ENCODE measurements at regions not wholly inside any gene's neighbourhood (a gene's known extent, or its start where the extent isn't known, plus 50 kb on each side); places are given as distances from the start of the nearest gene placed in this dataset.

- no peak for TF ChIP-seq ATF3 (CRISPR knock-in tag; conservative IDR thresholded peaks at IDR 0.05)
Measured at GRCh38 chr3:75042941-75043340, 428.5 kb upstream of the CNTN3 start (continued).

GRCh38 chr3:75048650-75049049 is 434.2 kb upstream of the CNTN3 start:
- peaks cover 25% of the 10 kb centered on the region for H3K9me3 Mint-ChIP-seq
- H3K27ac Mint-ChIP-seq = no peak overlapping the region; the same call in 1 of the 2 replicates
- ATAC-seq = no peak
- H3K36me3 Mint-ChIP-seq = no peaks in the 10 kb centered on the region; the same call in none of the 2 replicates
- peaks cover 13% of the 10 kb centered on the region for H3K4me1 Mint-ChIP-seq
- no peak for DNase-seq (ENCODE audit: low spot score)
- no peaks in the 10 kb centered on the region for H3K27me3 Mint-ChIP-seq (ENCODE audit: low read depth)
- ChIA-PET CTCF (no interaction called here), POLR2A (no interaction called here)
- H3K4me3 Mint-ChIP-seq = no peak overlapping the region
- TF ChIP-seq FOXJ3 (CRISPR knock-in tag; IDR thresholded peaks at IDR 0.05; ENCODE audit: borderline replicate concordance) (no peak), KAT7 (CRISPR knock-in tag; IDR thresholded peaks at IDR 0.05; ENCODE audit: borderline replicate concordance) (no peak)

- no peak overlapping the region for H3K27ac Mint-ChIP-seq
- POLR2A ChIA-PET = no interaction called here
- peaks cover 25% of the 10 kb centered on the region for H3K9me3 Mint-ChIP-seq
- H3K4me3 Mint-ChIP-seq = no peak overlapping the region
- no peak for ATAC-seq
- H3K36me3 Mint-ChIP-seq = no peaks in the 10 kb centered on the region; the same call in none of the 2 replicates
- peaks cover 13% of the 10 kb centered on the region for H3K4me1 Mint-ChIP-seq
- CTCF ChIA-PET = no interaction called here
- no peak for DNase-seq (ENCODE audit: low spot score)
- H3K27me3 Mint-ChIP-seq (ENCODE audit: low read depth) = no peaks in the 10 kb centered on the region
- TF ChIP-seq GTF2I (CRISPR knock-in tag; conservative IDR thresholded peaks at IDR 0.05) (no peak), ZNF671 (CRISPR knock-in tag; IDR thresholded peaks at IDR 0.05) (no peak), MXD4 (CRISPR knock-in tag; IDR thresholded peaks at IDR 0.05; ENCODE audit: borderline replicate concordance) (no peak), ATF3 (CRISPR knock-in tag; conservative IDR thresholded peaks at IDR 0.05) (no peak), NR2C2 (CRISPR knock-in tag; IDR thresholded peaks at IDR 0.05) (no peak), ZNF281 (CRISPR knock-in tag; IDR thresholded peaks at IDR 0.05) (no peak), ZBTB21 (CRISPR knock-in tag; IDR thresholded peaks at IDR 0.05; ENCODE audit: borderline replicate concordance) (no peak), RELA (CRISPR knock-in tag; IDR thresholded peaks at IDR 0.05; ENCODE audit: borderline replicate concordance) (no peak), ZNF138 (CRISPR knock-in tag; conservative IDR thresholded peaks at IDR 0.05) (no peak), USF2 (CRISPR knock-in tag; IDR thresholded peaks at IDR 0.05) (no peak), ZNF423 (CRISPR knock-in tag; IDR thresholded peaks at IDR 0.05) (no peak), JAZF1 (CRISPR knock-in tag; IDR thresholded peaks at IDR 0.05) (no peak)
- TF ChIP-seq, protein P1, sequence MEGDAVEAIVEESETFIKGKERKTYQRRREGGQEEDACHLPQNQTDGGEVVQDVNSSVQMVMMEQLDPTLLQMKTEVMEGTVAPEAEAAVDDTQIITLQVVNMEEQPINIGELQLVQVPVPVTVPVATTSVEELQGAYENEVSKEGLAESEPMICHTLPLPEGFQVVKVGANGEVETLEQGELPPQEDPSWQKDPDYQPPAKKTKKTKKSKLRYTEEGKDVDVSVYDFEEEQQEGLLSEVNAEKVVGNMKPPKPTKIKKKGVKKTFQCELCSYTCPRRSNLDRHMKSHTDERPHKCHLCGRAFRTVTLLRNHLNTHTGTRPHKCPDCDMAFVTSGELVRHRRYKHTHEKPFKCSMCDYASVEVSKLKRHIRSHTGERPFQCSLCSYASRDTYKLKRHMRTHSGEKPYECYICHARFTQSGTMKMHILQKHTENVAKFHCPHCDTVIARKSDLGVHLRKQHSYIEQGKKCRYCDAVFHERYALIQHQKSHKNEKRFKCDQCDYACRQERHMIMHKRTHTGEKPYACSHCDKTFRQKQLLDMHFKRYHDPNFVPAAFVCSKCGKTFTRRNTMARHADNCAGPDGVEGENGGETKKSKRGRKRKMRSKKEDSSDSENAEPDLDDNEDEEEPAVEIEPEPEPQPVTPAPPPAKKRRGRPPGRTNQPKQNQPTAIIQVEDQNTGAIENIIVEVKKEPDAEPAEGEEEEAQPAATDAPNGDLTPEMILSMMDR (IDR thresholded peaks at IDR 0.05) = no peak
- TF ChIP-seq, protein P2, sequence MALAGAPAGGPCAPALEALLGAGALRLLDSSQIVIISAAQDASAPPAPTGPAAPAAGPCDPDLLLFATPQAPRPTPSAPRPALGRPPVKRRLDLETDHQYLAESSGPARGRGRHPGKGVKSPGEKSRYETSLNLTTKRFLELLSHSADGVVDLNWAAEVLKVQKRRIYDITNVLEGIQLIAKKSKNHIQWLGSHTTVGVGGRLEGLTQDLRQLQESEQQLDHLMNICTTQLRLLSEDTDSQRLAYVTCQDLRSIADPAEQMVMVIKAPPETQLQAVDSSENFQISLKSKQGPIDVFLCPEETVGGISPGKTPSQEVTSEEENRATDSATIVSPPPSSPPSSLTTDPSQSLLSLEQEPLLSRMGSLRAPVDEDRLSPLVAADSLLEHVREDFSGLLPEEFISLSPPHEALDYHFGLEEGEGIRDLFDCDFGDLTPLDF (CRISPR knock-in tag; IDR thresholded peaks at IDR 0.05) = no peak
- TF ChIP-seq, protein P3, sequence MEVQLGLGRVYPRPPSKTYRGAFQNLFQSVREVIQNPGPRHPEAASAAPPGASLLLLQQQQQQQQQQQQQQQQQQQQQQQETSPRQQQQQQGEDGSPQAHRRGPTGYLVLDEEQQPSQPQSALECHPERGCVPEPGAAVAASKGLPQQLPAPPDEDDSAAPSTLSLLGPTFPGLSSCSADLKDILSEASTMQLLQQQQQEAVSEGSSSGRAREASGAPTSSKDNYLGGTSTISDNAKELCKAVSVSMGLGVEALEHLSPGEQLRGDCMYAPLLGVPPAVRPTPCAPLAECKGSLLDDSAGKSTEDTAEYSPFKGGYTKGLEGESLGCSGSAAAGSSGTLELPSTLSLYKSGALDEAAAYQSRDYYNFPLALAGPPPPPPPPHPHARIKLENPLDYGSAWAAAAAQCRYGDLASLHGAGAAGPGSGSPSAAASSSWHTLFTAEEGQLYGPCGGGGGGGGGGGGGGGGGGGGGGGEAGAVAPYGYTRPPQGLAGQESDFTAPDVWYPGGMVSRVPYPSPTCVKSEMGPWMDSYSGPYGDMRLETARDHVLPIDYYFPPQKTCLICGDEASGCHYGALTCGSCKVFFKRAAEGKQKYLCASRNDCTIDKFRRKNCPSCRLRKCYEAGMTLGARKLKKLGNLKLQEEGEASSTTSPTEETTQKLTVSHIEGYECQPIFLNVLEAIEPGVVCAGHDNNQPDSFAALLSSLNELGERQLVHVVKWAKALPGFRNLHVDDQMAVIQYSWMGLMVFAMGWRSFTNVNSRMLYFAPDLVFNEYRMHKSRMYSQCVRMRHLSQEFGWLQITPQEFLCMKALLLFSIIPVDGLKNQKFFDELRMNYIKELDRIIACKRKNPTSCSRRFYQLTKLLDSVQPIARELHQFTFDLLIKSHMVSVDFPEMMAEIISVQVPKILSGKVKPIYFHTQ (CRISPR knock-in tag; IDR thresholded peaks at IDR 0.05) = no peak
- TF ChIP-seq, protein P4, sequence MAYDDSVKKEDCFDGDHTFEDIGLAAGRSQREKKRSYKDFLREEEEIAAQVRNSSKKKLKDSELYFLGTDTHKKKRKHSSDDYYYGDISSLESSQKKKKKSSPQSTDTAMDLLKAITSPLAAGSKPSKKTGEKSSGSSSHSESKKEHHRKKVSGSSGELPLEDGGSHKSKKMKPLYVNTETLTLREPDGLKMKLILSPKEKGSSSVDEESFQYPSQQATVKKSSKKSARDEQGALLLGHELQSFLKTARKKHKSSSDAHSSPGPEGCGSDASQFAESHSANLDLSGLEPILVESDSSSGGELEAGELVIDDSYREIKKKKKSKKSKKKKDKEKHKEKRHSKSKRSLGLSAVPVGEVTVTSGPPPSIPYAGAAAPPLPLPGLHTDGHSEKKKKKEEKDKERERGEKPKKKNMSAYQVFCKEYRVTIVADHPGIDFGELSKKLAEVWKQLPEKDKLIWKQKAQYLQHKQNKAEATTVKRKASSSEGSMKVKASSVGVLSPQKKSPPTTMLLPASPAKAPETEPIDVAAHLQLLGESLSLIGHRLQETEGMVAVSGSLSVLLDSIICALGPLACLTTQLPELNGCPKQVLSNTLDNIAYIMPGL (CRISPR knock-in tag; IDR thresholded peaks at IDR 0.05) = no peak
Measured at GRCh38 chr3:75049533-75049932, 435.1 kb upstream of the CNTN3 start.

Measured in WTC11 (cell line).